DLD1 (cell line): ENCODE measurements at regions not wholly inside any gene's neighbourhood (a gene's known extent, or its start where the extent isn't known, plus 50 kb on each side); places are given as distances from the start of the nearest gene placed in this dataset.

Source experiments
- in situ Hi-C: cut with HindIII; loops from 2 replicates; pipeline ENCODE4 v1.10.0; 2017; ENCODE audit warnings: low sequenced_read_pairs

DNA sequence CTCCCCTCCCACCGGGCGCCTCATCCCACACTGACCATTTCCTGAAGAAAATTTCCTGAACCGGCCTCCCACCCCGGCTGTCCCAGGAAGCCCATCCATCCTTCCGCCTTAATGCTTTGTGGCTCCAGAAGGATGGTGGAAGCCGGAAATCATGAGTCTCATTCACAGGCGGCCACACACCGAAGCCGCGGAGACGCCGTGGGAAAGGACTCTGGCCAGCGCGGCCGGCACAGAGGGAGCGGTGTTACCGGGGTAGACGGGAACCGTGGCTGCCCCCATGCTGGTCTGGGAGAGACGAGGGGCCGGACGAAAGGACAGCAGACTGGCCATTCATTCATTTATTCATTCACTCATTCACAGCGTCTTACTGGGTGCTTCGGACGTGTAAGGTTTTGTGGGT, 326.8 kb downstream of the SEC14L1 start:
- in situ Hi-C loops: no loop called here

- in situ Hi-C loops: no loop called here
Measured at GRCh38 chr17:77468897-77469296, 328.1 kb downstream of the SEC14L1 start.

DNA sequence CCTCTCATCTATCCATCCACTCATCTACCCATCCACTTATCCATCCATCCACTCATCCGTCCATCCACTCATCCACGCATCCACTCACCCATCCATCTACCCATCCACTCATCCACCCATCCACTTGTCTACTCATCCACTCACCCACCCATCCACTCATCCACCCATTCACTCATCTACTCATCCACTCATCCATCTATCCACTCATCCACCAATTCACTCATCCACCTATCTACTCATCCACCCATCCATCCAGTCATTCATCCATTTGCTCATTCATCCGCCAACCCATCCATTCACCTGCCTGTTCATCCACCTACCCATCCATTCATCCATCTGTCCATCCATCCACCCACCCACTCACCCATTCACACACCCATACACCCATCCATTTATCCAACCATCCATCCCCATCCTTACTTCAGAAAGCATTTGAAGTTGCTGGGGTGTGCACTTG, 329.6 kb downstream of the SEC14L1 start:
- in situ Hi-C loops: no loop called here

DNA sequence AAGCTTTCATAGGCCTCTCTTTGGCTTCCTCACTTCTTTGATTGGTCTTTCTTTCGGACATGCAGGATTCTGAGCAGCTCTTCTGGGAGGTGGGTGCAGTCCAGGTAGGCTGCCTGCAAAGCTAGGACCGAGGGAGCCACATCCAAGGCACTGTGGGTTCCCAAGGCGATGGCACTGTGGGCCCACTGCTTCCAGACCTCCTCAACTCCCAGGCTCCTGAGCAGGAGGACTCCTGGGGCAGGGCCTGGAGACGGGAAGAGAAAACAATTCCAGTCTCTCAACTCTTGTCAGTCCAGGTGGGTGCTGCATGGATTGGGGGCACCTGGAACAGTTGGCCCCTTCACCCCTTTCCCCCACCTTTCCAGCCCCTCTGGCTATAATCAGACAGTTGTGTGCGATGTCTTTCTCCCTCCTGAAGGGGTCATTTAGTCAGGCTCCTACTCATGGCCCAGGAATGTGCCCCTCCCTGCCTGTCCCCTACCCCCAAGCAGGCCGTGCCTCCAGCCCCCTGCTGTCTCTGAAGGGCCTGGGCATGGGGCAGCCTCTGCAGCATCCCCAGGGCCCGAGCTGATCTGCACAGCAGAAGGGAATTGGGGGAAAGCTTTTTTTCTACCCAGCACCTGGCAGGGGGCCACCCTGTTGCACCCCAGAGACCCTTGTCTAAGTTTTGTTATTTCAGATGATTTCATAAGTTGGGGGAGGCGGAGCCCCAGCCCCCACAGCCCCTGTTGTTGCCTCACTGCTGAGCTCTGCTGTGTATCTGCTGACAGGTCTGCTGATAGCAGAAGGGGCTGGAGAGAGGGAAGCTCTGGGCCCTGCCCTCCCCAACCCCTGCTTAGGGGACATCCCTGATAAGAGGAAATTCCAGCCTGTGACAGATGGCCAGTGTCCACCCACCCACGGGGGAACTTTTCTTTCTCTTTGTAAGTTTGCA, 330.3 kb downstream of the SEC14L1 start:
- in situ Hi-C loops: no loop called here

- in situ Hi-C loops: no loop called here
Measured at GRCh38 chr17:77471984-77472461, 331.3 kb downstream of the SEC14L1 start.

DNA sequence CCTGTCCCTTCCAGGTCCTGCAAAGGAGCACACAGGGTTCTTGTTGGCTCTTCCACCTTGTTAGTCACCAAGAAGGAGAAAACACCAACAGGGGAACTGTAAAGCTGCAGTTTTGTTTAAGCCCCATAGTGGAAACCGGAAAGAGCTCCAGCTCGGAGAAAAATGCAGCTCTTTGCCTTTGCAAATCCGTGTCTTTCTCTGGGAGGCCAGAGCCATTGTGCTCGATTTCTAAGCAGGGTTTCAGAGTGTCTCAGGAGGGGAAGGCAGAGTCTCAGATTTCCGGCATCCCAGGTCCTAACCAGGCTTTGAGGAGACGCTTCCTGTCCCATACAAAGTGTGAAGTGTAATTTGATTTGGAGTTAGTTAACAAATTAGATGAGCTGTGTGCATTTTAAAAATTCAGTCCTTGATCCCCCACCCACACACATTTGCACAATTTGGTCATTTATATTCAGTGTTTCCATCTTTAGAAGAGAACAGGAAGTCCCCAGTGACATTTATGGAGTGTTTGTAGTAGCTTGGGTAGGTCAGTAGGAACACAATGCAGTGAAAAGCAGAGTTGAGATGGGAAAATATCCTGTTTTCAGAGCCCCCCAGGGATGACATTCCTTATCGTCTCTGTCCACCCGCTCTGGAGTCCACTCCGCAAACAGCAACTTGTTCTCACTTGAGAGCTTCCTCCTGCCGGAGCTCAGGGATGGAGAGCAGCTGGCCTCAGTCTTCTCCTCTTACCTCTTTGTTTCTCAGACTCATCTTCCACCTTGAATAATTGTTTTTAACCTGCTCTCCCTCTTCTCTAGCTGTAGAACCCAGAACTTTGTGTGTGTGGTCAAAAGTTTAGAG, 331.9 kb downstream of the SEC14L1 start:
- in situ Hi-C loops: no loop called here

- in situ Hi-C loops: no loop called here
Measured at GRCh38 chr17:77473615-77474226, 333.0 kb downstream of the SEC14L1 start.

GRCh38 chr17:77474292-77474988, 333.7 kb downstream of the SEC14L1 start:
- in situ Hi-C loops: no loop called here

- in situ Hi-C loops: no loop called here
Measured at GRCh38 chr17:77475016-77475976, 334.5 kb downstream of the SEC14L1 start.

- in situ Hi-C loops: no loop called here
Measured at GRCh38 chr17:77476006-77476405, 335.2 kb downstream of the SEC14L1 start.

DNA sequence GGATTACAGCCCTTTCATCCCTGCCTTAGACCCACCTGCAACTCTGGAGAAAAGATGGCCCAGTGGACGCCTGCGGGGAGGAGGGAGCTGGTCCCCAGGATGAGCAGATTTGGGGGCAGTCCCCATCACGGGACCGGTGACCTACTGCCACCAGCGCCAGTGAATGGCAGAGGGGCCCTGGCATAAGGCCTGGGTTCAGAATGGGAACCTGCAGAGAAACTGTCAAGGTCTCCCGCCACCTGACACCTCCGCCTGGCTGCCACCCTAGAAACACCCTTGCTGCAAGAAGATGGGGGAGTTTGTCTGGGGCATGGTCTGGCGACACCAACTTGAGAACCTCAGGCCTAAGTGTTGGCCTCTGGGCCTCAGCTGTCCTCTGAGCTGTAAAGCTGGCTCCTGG, 335.7 kb downstream of the SEC14L1 start:
- in situ Hi-C loops: no loop called here

GRCh38 chr17:77476931-77477805, 336.4 kb downstream of the SEC14L1 start:
- in situ Hi-C loops: no loop called here

DNA sequence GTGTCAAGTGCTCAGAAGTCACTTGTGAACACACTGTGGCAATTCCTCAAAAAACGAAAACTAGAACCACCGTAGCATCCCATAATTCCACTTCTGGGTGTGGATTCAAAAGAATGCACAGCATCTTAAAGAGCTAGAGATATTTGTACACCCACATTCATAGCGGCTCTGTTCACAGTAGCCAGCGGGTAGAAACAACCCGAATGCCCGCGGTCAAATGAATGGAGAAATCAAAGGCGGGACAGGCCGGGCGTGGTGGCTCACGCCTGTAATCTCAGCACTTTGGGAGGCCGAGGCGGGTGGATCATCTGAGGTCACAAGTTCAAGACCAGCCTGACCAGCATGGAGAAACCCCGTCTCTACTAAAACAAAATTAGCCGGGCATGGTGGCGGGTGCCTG, 337.5 kb downstream of the SEC14L1 start:
- in situ Hi-C loops: no loop called here

DNA sequence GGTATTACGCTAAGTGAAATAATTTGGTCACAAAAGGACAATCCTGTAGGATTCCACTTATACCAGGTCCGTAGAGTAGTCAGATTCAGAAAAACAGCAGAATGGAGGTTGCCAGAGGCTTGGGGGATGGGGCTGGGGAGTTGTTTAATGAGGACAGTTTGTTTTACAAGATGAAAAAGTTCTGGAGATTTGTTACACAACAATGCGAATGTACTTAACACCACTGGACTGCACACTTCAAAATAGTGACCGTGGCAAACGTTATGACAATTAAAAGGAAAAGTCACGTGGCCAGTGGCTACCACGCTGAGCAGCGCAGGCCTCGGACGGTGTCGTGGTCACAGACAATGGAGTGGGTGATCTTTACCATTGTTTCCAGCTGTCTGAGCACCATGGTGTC, 338.1 kb downstream of the SEC14L1 start:
- in situ Hi-C loops: no loop called here

GRCh38 chr17:77479372-77480198, 338.8 kb downstream of the SEC14L1 start:
- in situ Hi-C loops: no loop called here

DNA sequence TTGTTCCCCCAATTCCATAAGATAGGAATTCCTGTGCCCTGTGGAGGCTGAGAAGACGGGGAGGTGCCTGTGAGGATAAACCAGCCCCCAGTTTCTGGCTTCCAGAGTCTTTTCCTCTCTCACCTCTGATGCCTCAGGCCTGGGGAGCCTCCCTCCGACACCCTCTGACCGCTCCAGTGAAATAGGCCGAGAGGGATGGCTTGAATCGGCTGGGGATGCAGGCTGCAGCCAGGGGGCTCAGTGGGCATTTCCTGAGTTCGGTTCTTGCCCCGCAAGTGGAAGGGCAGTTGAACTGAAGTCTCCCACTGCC, 339.4 kb downstream of the SEC14L1 start:
- in situ Hi-C loops: no loop called here

DNA sequence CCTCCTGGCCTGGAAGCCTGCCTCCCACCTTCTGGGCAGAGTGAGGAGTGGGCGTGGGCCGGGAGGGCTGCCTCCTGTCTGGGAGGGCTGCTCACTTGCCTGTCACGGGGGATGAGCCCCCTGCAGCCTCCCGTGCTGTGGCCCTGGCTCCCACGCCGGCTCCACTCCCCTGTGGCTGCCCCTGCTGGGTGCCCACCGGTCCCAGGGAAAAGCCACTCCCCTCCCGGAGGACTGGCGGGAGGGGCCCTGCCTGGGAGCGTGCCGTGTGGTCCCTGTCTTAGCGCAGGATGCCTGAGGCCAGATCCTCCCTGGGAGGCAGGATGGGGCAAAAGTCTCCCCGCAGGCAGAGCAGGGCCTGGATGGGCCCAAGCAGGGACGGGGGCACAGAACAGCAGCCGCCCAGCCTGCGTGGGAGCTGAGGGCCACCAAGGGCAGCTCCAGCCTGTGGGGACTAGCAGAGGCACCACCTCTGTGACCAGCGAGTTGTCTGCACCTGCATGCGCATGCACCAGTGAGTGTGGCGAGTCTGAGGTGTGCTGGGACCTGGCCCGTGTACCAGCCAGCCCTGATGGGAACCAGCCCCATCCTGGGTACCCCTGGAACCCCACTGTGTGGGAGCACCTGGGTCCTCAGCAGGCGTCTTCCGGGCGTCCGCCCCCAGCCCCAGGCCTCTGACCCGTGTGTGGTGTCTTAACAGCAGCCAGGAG, 339.9 kb downstream of the SEC14L1 start:
- in situ Hi-C loops: no loop called here
